NT2/D1 (cell line): ENCODE measurements at regions not wholly inside any gene's neighbourhood (a gene's known extent, or its start where the extent isn't known, plus 50 kb on each side); places are given as distances from the start of the nearest gene placed in this dataset.

Experiments used
- YY1 ChIP-seq: IDR thresholded peaks from 2 replicates; pipeline ENCODE4 v1.6.1; 2011; ENCODE audit not compliant: insufficient read length, insufficient read depth
- ZNF274 ChIP-seq: IDR thresholded peaks from 2 replicates; pipeline ENCODE4 v1.6.1; 2011; ENCODE audit warnings: mild to moderate bottlenecking, low read depth, low read length

- TF ChIP-seq YY1 (no peak), ZNF274 (no peak)
Measured at GRCh38 chr1:118767971-118768370, 220.2 kb downstream of the TBX15 start.
